GM23248 (cell line): ENCODE measurements at regions not wholly inside any gene's neighbourhood (a gene's known extent, or its start where the extent isn't known, plus 50 kb on each side); places are given as distances from the start of the nearest gene placed in this dataset.

Experiments used
- DNase-seq: peaks from one replicate; pipeline ENCODE4 v3.0.0-alpha.2; 2015
- H2AFZ ChIP-seq: fragments of 200-600 bp; sonication (generic); 2 replicates; pipeline ENCODE4 v1.6.1; 2016; ENCODE audit warnings: antibody characterized with exemption
- H3F3A ChIP-seq: fragments of 200-600 bp; sonication (generic); 2 replicates; pipeline ENCODE4 v1.6.1; 2016; ENCODE audit warnings: mild to moderate bottlenecking, antibody characterized with exemption, mixed run types; ENCODE audit not compliant: insufficient read depth
- H3K27ac ChIP-seq: fragments of 200-600 bp; sonication (generic); 2 replicates; pipeline ENCODE4 v1.5.1; 2016; ENCODE audit warnings: mild to moderate bottlenecking
- H3K27me3 ChIP-seq: fragments of 200-600 bp; sonication (generic); replicated peaks from 2 replicates; pipeline ENCODE4 v1.6.1; 2016; ENCODE audit warnings: mild to moderate bottlenecking; ENCODE audit not compliant: insufficient read depth
- H3K36me3 ChIP-seq: fragments of 200-600 bp; sonication (generic); 2 replicates; pipeline ENCODE4 v1.6.1; 2016; ENCODE audit warnings: low read depth, mild to moderate bottlenecking
- H3K4me1 ChIP-seq: fragments of 200-600 bp; sonication (generic); 2 replicates; pipeline ENCODE4 v1.6.1; 2016; ENCODE audit warnings: mild to moderate bottlenecking; ENCODE audit not compliant: insufficient read depth
- H3K4me2 ChIP-seq: fragments of 200-600 bp; sonication (generic); one replicate; pipeline ENCODE4 v1.6.1; 2016; ENCODE audit warnings: mild to moderate bottlenecking; ENCODE audit not compliant: unreplicated experiment
- H3K4me3 ChIP-seq: fragments of 200-600 bp; sonication (generic); 2 replicates; pipeline ENCODE4 v1.5.1; 2016; ENCODE audit warnings: mild to moderate bottlenecking
- H3K79me2 ChIP-seq: fragments of 200-600 bp; sonication (generic); 2 replicates; pipeline ENCODE4 v1.6.1; 2016; ENCODE audit warnings: mild to moderate bottlenecking; ENCODE audit not compliant: insufficient read depth
- H3K9ac ChIP-seq: fragments of 200-600 bp; sonication (generic); 2 replicates; pipeline ENCODE4 v1.6.1; 2016; ENCODE audit warnings: mild to moderate bottlenecking
- H3K9me2 ChIP-seq: fragments of 200-600 bp; sonication (generic); 2 replicates; pipeline ENCODE4 v1.6.1; 2016; ENCODE audit warnings: mixed run types, mild to moderate bottlenecking, moderate library complexity; ENCODE audit not compliant: insufficient read depth
- H3K9me3 ChIP-seq: fragments of 200-600 bp; sonication (generic); one replicate; pipeline ENCODE4 v1.6.1; 2017; ENCODE audit warnings: low read depth
- H4K20me1 ChIP-seq: fragments of 200-600 bp; sonication (generic); 2 replicates; pipeline ENCODE4 v1.6.0; 2016; ENCODE audit not compliant: insufficient read depth
- EZH2 ChIP-seq: fragments of 200-600 bp; sonication (generic); IDR thresholded peaks from 2 replicates; pipeline ENCODE4 v1.6.1; 2018; ENCODE audit warnings: antibody characterized with exemption, mild to moderate bottlenecking; ENCODE audit not compliant: insufficient read depth, poor library complexity, severe bottlenecking
- EZH2phosphoT487 ChIP-seq: fragments of 200-600 bp; sonication (generic); IDR thresholded peaks from 2 replicates; pipeline ENCODE4 v1.6.1; 2018; ENCODE audit warnings: antibody characterized with exemption, moderate library complexity, mild to moderate bottlenecking, low read depth; ENCODE audit not compliant: insufficient read depth
- WGBS, 2 experiments: methylation state at CpG; one replicate each; pipeline ENCODE4 v1.1.6; 2015 to 2017; ENCODE audit warnings: low lambda C conversion rate in 2 of 2, low coverage in 1 of 2; ENCODE audit errors: missing lambda C conversion rate in 2 of 2; 5-methylcytosine and 5-hydroxymethylcytosine counted together
- in situ Hi-C: fragments of 300-500 bp; cut with MboI; formaldehyde crosslinking; loops from 2 replicates; pipeline ENCODE4 v1.15.0; 2020

- Histone ChIP-seq H3F3A (no peaks in the 10 kb centered on the region), H3K4me3 (no peak overlapping the region), H3K9me3 (no peaks in the 10 kb centered on the region), H3K4me2 (no peak overlapping the region), H4K20me1 (no peaks in the 10 kb centered on the region), H3K27me3 (no peaks in the 10 kb centered on the region; the same call in 1 of the 2 replicates), H3K9ac (no peak overlapping the region), H3K4me1 (no peaks in the 10 kb centered on the region), H3K9me2 (no peaks in the 10 kb centered on the region), H3K79me2 (no peaks in the 10 kb centered on the region), H2AFZ (no peak overlapping the region), H3K27ac (no peak overlapping the region), H3K36me3 (no peaks in the 10 kb centered on the region)
- TF ChIP-seq EZH2 (no peak), EZH2phosphoT487 (no peak)
- in situ Hi-C loops: no loop called here
- WGBS, 2 experiments: 33 to 39% methylated on average over 3 of the region's 3 CpGs
- DNase-seq: no peak
Observed at GRCh38 chr10:124204726-124205125, 111.3 kb upstream of the CHST15 start.

GRCh38 chr10:124200011-124200410, 106.6 kb upstream of the CHST15 start:
- no peaks in the 10 kb centered on the region for H3K9me3 ChIP-seq
- no peaks in the 10 kb centered on the region for H3K9me2 ChIP-seq
- no peak overlapping the region for H3K27ac ChIP-seq
- in situ Hi-C loops: no loop called here
- H3F3A ChIP-seq: no peaks in the 10 kb centered on the region
- H3K27me3 ChIP-seq: no peaks in the 10 kb centered on the region; the same call in 1 of the 2 replicates
- no peak overlapping the region for H2AFZ ChIP-seq
- no peaks in the 10 kb centered on the region for H4K20me1 ChIP-seq
- TF ChIP-seq EZH2 (no peak), EZH2phosphoT487 (no peak)
- no peak overlapping the region for H3K9ac ChIP-seq
- no peak for DNase-seq
- 21 to 36% methylated on average over 4 of the region's 4 CpGs for whole genome bisulfite sequencing, 2 experiments
- H3K4me3 ChIP-seq: no peak overlapping the region
- H3K4me2 ChIP-seq: no peak overlapping the region
- H3K4me1 ChIP-seq: no peaks in the 10 kb centered on the region
- H3K79me2 ChIP-seq: no peaks in the 10 kb centered on the region
- H3K36me3 ChIP-seq: no peaks in the 10 kb centered on the region

GRCh38 chr10:124198871-124199270, 105.5 kb upstream of the CHST15 start:
- Histone ChIP-seq H3K36me3 (no peaks in the 10 kb centered on the region), H3K9me3 (no peaks in the 10 kb centered on the region), H3K4me2 (no peak overlapping the region), H3K9me2 (no peaks in the 10 kb centered on the region), H3K27ac (no peak overlapping the region), H3K4me3 (no peak overlapping the region), H3F3A (no peaks in the 10 kb centered on the region), H2AFZ (no peak overlapping the region), H3K27me3 (no peaks in the 10 kb centered on the region; the same call in 1 of the 2 replicates), H3K9ac (no peak overlapping the region), H3K4me1 (no peaks in the 10 kb centered on the region), H3K79me2 (no peaks in the 10 kb centered on the region), H4K20me1 (no peaks in the 10 kb centered on the region)
- 38 to 47% methylated on average over 2 of the region's 2 CpGs for WGBS, 2 experiments
- in situ Hi-C loops: no loop called here
- DNase-seq: no peak
- TF ChIP-seq EZH2: no peak
- TF ChIP-seq EZH2phosphoT487: no peak

- no peaks in the 10 kb centered on the region for H3K9me3 ChIP-seq
- no peak overlapping the region for H3K4me2 ChIP-seq
- H4K20me1 ChIP-seq: no peaks in the 10 kb centered on the region
- H2AFZ ChIP-seq: no peak overlapping the region
- H3K4me1 ChIP-seq: no peaks in the 10 kb centered on the region
- WGBS, 2 experiments: 42 to 50% methylated on average over 5 of the region's 5 CpGs
- no peaks in the 10 kb centered on the region for H3F3A ChIP-seq
- H3K4me3 ChIP-seq: no peak overlapping the region
- no peaks in the 10 kb centered on the region for H3K9me2 ChIP-seq
- H3K36me3 ChIP-seq: no peaks in the 10 kb centered on the region
- no peak for DNase-seq
- H3K27me3 ChIP-seq: no peaks in the 10 kb centered on the region; the same call in 1 of the 2 replicates
- in situ Hi-C loops: no loop called here
- H3K9ac ChIP-seq: no peak overlapping the region
- no peak overlapping the region for H3K27ac ChIP-seq
- no peak for TF ChIP-seq EZH2
- no peak for TF ChIP-seq EZH2phosphoT487
- H3K79me2 ChIP-seq: no peaks in the 10 kb centered on the region
Observed at GRCh38 chr10:124198125-124198501, 104.7 kb upstream of the CHST15 start.
